Vagina (tissue), 2 donors: ENCODE measurements at regions not wholly inside any gene's neighbourhood (a gene's known extent, or its start where the extent isn't known, plus 50 kb on each side); places are given as distances from the start of the nearest gene placed in this dataset.

Source experiments
- POLR2A ChIP-seq, 2 donors: fragments of 450-650 bp; IDR thresholded peaks; one replicate each; pipeline ENCODE4 v1.6.1; 2017; ENCODE audit warnings: antibody characterized with exemption in 2 of 2, mild to moderate bottlenecking in 2 of 2, moderate library complexity in 2 of 2
- POLR2AphosphoS5 ChIP-seq, 2 donors: sonication (generic); formaldehyde crosslinking; IDR thresholded peaks; one replicate each; pipeline ENCODE4 v1.9.0; 2017; ENCODE audit warnings: antibody characterized with exemption in 2 of 2, mild to moderate bottlenecking in 2 of 2, low read depth in 1 of 2; ENCODE audit not compliant: insufficient read depth in 1 of 2
- TF ChIP-seq, protein P1 (sequence below), 3 experiments: fragments of 450-650 bp in 2 of 3; fragments of 200-600 bp in 1 of 3; sonication (generic) in 1 of 3; IDR thresholded peaks; one replicate each; pipeline ENCODE4 v1.5.1; 2017 to 2019; ENCODE audit warnings: antibody characterized with exemption in 3 of 3, mild to moderate bottlenecking in 2 of 3, moderate library complexity in 2 of 3

- TF ChIP-seq POLR2AphosphoS5 (IDR thresholded peaks at IDR 0.05; ENCODE audit: insufficient read depth in 1 of 2, low read depth in 1 of 2): no peak
- TF ChIP-seq, protein P1, sequence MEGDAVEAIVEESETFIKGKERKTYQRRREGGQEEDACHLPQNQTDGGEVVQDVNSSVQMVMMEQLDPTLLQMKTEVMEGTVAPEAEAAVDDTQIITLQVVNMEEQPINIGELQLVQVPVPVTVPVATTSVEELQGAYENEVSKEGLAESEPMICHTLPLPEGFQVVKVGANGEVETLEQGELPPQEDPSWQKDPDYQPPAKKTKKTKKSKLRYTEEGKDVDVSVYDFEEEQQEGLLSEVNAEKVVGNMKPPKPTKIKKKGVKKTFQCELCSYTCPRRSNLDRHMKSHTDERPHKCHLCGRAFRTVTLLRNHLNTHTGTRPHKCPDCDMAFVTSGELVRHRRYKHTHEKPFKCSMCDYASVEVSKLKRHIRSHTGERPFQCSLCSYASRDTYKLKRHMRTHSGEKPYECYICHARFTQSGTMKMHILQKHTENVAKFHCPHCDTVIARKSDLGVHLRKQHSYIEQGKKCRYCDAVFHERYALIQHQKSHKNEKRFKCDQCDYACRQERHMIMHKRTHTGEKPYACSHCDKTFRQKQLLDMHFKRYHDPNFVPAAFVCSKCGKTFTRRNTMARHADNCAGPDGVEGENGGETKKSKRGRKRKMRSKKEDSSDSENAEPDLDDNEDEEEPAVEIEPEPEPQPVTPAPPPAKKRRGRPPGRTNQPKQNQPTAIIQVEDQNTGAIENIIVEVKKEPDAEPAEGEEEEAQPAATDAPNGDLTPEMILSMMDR (IDR thresholded peaks at IDR 0.05): no peak
- no peak for TF ChIP-seq POLR2A (IDR thresholded peaks at IDR 0.05)
Measured at GRCh38 chr9:86633945-86634344, 279.7 kb upstream of the TUT7 start.
